NOMO-1 treated with DMSO at 0.1 percent for 48 hours (cell line): ENCODE measurements at regions not wholly inside any gene's neighbourhood (a gene's known extent, or its start where the extent isn't known, plus 50 kb on each side); places are given as distances from the start of the nearest gene placed in this dataset.
A peak's percentile ranks its signal among the peaks of the same experiment; 100 is the strongest.
"Not testable (repeated sequence)": the region's sequence is repeated elsewhere in the genome, so short reads cannot be mapped to it uniquely, and the experiment has no call there.

Source experiments
- DNase-seq: peaks from one replicate; lab custom pipeline; 2025; ENCODE audit not compliant: unreplicated experiment; lab: John Stamatoyannopoulos, UW

DNA sequence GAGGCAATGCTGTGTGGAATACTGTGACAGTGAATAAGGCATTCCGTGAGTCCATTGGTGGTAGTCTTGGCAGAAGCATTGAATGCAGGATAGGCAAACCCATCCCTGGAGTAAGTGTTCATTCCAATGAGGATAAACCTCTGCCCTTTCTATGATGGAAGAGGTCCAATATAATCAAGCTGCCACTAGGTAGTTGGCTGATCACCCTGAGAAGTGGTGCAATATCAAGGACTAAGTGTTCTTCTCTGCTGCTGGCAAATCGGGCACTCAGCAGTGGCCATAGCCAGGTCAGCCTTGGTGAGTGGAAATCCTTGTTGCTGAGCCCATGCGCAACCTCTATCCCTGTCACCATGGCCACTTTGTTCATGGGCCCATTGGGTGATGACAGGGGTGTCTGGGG is 70.1 kb downstream of the FBXO4 start:
- no peak for DNase-seq

DNA sequence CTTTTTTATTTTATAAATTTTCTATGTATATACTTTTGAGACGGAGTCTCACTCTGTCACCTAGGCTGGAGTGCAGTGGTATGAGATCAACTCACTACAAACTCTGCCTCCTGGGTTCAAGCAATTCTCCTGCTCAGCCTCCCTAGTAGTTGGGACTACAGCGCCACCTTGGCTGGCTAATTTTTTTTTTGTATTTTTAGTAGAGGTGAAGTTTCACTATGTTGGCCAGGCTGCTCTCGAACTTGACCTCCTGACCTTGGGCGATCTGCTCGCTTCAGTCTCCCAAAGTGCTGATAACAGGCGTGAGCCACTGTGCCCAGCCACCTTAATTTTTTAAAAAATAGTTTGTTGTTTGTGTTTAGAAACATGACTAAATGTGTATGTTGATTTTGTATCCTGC is 76.6 kb downstream of the FBXO4 start:
- no peak for DNase-seq

DNA sequence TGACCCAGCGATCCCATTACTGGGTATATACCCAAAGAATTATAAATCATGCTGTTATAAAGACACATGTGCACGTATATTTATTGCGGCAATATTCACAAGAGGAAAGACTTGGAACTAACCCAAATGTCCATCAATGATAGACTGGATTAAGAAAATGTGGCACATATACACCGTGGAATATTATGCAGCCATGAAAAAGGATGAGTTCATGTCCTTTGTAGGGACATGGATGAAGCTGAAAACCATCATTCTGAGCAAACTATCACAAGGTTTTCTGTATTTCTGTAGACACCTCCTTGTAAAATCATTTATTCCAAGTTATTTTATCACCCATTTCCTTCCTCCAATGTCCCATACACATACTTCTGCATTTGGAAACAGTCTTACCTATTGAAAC is 78.8 kb downstream of the FBXO4 start:
- DNase-seq: not testable (repeated sequence)

DNA sequence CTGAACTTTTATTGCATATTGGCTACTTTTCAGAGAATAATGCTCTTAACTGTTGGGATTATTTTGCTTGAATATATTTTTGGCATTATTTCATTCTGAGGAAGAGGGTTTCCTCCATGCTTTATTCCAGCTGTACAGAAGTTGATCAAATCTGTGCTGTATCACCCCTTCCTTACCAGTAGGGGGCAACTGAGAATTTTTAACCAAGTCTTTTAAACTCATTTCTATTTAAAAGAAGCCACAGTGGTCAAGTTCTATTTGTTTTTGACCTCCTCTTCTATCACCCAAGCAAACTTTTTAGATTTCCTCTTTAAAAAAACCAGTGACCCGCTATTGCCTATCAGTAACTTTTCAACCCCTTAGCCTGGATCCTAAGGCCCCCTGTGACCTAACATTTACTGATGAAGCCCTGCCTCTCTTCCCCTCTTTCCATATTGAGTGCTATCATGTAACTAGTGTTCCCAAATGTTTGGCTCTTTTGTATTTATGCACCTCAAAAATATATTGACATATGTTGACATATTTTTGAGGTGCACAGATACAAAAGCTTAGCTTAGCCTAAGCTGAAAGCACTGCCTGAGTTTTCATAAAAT is 80.6 kb downstream of the FBXO4 start:
- peak; percentile 30 for DNase-seq

DNA sequence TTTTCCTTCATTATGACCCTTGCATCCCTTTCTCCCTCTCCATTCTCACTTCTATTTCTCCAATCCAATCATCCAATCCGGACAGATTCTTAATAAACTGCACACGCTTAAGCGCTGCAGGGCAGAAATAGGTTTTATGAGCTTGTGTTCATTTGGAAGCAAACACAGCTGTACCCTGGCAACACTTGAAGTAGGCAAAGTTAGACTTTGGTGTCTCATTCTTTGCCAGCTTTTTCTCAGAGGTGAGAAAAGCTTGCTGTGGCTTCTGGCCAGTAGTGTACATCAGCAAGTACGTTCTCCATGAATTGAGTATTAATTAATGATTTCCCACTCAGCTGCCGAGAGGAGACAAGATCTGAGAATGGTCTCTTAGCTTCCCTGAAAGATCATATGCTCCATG is 88.5 kb downstream of the FBXO4 start:
- no peak for DNase-seq

DNA sequence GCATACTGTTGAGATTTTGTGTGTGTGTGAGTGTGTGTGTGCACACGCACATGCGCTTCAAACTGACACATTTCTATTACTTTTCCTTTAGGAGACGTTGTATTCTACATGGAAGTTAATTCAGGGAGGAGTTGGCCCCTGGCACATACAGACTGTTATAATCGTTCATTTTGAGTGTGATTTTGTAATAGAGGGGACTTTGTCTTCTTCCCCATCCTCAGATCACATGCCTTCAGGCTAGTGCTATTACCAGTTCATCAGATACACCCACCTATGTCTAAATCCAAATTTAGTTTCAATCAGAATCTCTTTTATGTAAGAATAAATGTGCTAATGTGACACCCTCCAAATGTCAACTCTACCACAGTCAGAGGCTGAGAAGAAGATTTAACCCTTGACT is 90.2 kb downstream of the FBXO4 start:
- no peak for DNase-seq

DNA sequence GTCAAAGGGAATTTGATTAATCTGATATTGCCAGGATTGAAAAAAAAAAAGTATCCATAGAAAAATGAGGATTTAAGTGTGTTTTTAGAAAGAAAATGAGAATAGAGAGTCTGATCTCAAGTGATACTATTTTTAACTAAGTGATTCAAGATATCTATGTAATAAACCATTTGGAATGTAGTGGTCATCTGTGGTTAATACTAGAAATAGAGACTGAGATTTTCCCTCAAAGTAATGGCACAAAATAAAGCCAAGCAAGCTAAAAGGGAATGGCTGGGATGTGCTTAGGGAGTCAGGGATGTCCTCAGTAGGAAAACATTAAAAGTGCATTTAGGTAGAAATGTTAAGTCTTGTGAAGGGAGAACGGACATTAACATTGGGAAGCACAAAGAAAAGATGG is 90.6 kb downstream of the FBXO4 start:
- no peak for DNase-seq

DNA sequence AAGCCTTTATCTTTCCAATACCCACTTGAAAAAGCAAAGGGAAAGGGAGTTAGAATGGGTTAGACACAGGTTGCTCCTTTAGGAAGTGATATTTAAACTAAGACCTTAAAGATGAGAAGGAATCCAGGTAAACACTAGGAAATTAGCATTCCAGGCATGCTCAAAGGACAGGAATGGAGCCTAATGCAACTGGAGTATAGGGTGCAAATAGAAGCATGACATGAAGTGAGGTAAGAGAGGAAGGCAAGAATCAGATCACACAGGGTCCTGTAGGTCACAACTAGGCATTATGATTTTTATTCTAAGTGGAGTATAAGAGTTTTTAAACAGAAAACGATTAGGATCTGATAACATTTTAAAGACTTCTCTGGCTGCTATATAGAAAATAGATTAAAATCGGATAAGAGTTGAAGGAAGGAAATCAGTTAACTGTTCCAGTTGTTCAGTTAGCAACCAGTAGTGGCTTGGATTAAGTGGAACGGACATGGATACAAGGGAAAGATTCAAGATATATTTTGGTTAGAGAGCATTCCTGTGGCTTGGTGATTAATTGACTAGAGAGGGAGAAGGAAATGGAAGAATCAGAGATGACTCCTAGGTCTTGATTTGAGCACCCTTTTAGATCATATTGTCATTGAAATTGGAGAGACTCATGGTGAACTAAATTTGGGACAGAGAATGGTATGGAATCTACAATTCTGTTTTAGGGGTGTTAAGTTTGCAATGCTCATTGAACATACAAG is 95.9 kb downstream of the FBXO4 start:
- DNase-seq: no peak

DNA sequence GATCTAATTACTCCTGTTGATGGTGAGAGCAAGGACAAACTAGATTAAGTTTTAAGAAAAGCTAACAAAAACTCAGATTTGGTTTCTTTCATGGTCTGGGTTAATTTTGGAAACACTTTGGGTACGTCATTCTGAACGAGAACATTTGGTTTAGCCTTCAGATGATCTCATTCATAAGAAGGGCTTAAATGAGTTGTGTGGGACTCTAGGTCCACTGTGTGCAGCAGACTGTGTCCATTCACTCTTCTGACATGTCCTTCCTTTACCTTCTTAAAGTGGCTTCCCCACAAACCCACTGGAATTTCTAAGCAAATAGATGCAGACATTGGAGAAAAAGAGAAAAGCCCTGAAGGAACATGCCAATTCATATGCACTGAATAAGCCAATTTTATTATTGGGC is 96.8 kb downstream of the FBXO4 start:
- no peak for DNase-seq

DNA sequence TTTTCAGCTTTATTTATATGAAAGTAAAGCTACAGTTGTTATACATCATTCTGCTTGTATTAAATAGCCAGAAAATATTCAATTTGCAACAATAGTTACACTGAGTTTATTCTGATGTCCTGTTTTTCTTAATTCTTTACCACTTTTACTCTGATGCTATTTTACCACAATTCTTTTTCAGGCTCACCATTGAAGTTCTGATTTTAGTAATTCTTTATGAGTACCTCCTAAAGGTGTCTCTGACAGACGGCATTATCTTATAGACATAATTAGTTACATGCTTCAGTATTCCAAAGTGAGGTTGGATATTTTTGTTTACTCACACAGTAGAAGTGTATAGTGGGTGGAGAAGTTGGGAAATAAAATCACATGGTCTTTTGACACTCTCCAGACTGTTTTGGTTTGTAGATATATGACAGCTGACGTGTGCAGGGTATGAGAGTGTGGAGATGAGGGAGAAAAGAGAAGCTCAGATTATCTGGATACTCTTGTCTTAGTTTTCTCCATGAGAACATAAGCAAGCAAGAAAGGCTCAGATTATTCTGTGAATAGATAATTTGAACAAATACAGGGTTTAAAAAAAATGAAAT is 97.4 kb downstream of the FBXO4 start:
- no peak for DNase-seq

DNA sequence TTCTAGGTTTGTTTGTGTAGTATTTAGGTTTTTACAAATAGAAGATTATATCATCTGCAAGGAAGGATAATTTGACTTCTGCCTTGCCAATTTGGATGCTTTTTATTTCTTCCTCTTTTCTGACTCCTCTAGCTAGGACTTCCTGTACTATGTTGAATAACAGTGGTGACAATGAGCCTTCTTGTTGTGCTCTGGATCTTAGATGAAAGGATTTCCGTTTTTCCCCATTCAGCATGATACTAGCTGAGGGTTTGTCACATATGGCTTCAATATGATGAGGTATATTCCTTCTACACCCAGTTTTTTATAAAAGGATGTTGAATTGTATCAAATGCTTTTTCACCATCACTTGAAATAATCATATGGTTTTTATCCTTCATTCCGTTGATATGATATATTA is 101.4 kb downstream of the FBXO4 start:
- DNase-seq: peak; percentile 9

DNA sequence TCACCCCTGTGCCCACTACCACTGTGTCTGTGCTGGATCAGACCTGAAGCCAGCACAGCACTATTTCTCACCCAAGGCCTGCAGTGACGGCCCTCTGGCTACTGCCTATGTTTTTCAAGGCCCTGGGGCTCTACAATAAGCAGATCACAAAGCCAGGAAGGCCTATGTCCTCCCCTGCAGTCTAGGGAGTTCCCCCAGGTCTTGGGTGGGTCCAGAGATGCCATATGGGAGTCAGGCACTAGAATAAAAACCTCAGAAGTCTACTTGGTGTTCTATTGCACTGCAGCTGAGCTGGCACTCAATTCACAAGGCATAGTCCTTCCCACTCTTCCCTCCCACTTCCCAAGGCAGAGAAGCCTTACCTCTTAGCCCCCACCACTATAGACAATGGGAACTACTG is 107.1 kb downstream of the FBXO4 start:
- DNase-seq: no peak

DNA sequence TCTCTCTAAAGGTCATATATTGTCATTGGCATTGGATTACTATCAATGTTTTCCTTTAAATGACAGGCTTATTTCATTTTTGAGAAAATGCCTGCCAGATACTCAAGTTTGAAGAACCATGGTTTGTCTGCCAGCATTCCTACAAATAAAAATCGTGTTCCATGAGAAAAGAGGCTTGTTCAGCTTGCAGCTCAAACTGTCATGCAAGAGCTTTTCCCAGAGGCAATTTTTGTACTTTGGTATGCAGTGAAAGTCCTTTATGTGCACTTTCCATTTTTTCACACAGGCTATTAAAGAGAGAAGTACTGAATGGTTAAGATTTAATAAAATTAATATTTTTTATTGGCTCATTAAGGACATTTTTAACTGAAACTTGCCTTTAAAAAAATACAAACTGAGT is 110.4 kb downstream of the FBXO4 start:
- DNase-seq: no peak

DNA sequence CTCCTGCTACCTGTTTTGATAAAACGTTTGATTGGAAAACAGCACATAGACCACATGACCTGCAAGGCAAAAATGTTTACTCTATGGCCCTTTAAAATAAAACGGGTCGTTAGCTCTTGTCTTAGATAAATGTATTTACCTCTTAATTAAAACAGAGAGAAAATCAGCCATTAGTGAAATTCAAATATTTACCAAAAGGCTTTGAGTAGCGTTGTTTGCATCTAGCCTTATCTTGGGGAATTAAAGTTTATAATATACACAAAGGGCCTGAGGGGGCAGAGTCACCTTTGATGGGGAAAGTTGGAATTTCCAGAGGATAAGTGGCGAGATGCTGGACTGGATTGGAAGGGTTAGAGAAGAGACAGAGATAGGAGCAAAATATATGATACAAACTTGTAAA is 111.3 kb downstream of the FBXO4 start:
- DNase-seq: no peak

DNA sequence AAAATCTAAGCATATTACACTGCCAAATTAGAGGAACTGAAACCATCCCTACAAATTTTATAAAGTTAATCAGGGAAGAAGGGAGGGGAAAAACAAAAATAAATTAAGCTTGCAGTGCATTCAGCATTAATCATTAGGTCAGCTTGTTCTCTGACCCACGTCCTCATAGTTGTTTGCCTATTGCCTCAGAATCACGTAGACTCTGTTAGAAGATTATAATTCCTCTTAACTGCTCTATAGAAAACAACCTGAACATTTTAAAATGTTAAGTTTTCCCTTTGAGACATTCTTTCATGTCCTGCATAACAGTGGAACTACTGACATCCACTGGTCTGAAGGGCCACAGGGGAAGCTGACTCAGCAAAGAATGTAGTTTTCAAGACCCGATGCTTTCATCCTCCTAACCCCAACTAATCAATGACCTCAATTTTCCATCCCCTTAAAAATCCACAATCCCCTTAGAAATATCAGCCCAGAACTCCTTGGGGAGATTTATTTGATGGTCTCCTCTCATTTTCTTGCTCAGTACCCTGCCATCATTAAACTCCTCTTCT is 112.4 kb downstream of the FBXO4 start:
- no peak for DNase-seq

DNA sequence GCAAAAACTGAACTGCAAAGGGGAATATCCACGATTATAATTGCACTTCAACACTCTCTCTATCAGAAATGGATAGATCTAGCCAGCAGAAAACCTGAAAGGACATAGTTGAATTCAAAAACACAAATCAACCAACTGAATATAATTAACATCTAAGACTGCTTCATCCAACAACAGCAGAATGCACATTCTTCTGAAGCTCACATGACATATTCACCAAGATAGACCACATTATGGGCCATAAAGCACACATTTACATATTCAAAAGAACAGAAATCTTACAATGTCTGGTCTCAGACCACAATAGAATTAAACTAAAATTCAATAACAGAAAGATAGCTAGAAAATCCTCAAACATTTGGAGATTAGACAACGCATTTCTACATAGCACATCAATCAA is 118.3 kb downstream of the FBXO4 start:
- no peak for DNase-seq

DNA sequence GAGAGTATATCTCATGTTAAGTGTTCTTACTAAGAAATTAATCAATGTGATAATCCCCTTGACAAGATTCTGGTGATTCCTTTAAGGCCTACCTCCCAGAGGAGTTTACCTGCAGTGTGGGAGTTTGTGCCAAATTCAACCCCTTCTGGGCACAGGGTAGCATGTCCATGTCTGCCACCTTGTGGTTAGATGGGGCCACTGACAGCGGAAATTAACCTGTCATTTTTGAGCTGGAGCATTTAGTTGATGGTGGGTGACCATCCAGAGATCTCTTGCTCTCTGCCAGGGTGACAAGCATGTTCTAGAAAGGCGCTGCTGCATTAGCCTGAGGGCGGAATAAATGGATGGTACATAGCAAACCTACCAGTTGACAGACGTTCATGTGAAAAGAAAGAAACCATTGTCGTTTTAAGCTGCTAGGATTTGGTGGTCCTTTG is 132.2 kb downstream of the FBXO4 start:
- peak; percentile 62 for DNase-seq

DNA sequence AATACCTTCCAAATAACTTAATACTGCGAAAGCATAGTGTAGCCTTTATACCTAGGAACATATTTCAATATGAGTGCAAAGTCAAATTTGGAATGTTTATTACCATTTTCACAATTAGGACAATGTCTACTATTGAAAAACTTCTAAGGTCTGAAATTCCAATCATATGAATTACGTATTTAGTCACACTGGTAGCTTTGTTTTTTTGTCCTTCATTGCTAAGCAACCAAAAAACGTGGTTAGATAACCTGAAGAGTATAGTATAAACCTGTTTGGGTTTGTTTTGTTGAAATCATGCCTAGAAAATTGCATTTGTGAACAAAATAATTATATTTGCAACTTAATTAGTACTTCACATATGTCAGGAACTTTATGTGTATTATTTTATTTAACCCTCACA is 134.2 kb downstream of the FBXO4 start:
- no peak for DNase-seq

DNA sequence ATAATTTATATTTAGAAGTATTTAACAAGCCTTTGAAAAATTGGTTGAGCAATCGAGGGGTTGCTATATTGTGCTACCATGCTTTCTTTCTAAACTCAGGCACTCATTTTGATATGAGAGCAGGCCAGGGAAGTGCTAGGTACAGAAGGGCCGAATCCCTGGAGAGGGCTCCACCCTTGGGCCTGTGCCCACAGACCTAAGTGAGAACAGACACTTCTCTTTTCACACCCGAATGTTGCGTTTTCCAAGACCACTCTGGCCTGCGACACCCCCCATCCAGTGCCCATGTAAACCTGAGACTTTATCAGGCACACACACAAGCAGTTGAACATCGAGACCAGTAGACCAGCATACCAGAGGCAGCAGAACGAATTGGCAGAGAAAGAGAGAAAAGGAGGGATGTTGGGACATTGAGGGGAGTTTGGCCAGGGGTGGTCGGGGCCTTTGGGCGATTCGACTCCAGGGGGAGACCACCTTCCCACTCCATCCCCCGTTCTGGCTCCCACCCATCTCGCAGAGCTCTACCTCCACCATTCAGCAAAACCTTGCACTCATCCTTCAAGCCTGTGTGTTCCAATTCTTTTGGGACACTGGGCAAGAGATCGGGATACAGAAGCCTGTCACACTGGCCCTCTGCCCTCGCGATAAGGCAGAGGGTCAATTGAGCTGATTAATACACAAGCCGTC is 134.8 kb downstream of the FBXO4 start:
- DNase-seq: no peak

DNA sequence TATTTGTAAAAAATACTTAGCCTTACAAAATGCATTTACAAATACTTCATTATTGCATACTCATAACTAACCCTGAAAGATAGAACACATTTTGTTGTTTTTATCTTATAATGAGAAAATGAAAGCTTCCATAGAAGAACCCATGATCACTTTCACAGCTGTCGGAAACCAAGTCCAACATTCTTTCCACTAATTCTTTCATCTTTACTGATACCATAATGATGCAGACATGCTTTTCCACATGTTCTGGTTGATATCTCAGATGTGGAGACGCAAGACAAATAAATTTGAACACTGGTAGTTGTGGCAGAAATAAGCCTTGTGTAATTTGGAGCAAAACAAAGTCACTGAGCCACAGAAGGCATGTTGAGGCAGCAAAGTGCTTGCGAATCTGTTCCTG is 136.0 kb downstream of the FBXO4 start:
- DNase-seq: no peak

DNA sequence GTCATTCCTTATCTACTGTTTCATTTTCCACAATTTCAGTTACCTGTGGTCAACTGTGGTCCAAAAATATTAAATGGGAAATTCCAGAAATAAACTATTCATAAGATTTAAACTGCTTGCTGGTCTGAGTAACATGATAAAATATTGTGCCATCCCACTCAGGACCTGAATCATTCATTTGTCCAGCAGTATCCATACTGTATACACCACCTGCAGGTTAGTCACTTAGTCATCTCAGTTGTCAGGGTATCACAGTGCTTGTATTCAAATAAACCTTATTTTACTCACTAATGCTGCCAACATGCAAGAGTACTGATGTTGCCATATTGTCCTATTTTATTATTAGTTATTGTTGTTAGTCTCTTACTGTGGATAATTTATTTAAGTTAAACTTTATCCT is 139.7 kb downstream of the FBXO4 start:
- no peak for DNase-seq

DNA sequence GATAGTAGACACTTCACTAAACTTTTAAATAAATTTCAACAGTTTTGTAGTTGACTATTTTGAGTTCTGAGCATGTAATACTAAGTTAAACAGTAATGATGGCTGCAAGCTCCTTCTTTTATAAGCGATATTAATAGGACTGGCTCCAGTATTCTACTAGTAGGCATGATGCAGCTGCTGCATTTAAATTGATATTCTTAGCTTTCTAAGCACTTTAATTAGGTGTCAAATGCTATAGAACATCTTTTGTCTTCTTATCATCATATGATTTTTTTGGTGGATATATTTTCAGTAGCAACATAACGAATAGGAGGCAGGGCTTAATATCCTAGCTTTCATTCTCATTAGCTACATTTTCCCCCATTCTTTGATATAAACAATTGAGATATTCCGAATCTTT is 141.1 kb downstream of the FBXO4 start:
- DNase-seq: no peak
